ENCODE measurements at regions not wholly inside any gene's neighbourhood (a gene's known extent, or its start where the extent isn't known, plus 50 kb on each side); places are given as distances from the start of the nearest gene placed in this dataset.
A peak's percentile ranks its signal among the peaks of the same experiment; 100 is the strongest.

GRCh38 chr6:167735084-167735950, 91.4 kb upstream of the AFDN start (continued):
- TF ChIP-seq MEIS1 (CRISPR knock-in tag; IDR thresholded peaks at IDR 0.05; ENCODE audit: borderline replicate concordance) (peak; percentile 87), ZNF501 (CRISPR knock-in tag; IDR thresholded peaks at IDR 0.05) (peak; percentile 87; the same call in 1 of the 2 replicates), ARID3A (IDR thresholded peaks at IDR 0.05; ENCODE audit: low read depth, low read length) (no peak), CENPT (CRISPR knock-in tag; IDR thresholded peaks at IDR 0.05; ENCODE audit: low read depth) (no peak), AHR (CRISPR knock-in tag; IDR thresholded peaks at IDR 0.05) (no peak), ATM (IDR thresholded peaks at IDR 0.05; ENCODE audit: borderline replicate concordance) (no peak), ZNF790 (CRISPR knock-in tag; IDR thresholded peaks at IDR 0.05; ENCODE audit: borderline replicate concordance) (peak; percentile 56; the same call in 1 of the 2 replicates), DRAP1 (CRISPR knock-in tag; IDR thresholded peaks at IDR 0.05) (no peak), CREM (IDR thresholded peaks at IDR 0.05) (peak; percentile 85), CREM (CRISPR knock-in tag; IDR thresholded peaks at IDR 0.05) (no peak), DNMT1 (CRISPR knock-in tag; IDR thresholded peaks at IDR 0.05) (peak; percentile 24; the same call in 1 of the 2 replicates), ZNF512B (CRISPR knock-in tag; IDR thresholded peaks at IDR 0.05; ENCODE audit: borderline replicate concordance) (peak; percentile 54; the same call in 1 of the 2 replicates), ZNF772 (CRISPR knock-in tag; IDR thresholded peaks at IDR 0.05) (peak; percentile 49; the same call in 1 of the 2 replicates), KMT2B (CRISPR knock-in tag; IDR thresholded peaks at IDR 0.05) (no peak), CHD4 (IDR thresholded peaks at IDR 0.05; ENCODE audit: borderline replicate concordance, low read length) (peak; percentile 70), ZNF143 (CRISPR knock-in tag; IDR thresholded peaks at IDR 0.05) (no peak), ZNF263 (CRISPR knock-in tag; IDR thresholded peaks at IDR 0.05) (no peak), ZC3H4 (CRISPR knock-in tag; IDR thresholded peaks at IDR 0.05; ENCODE audit: borderline replicate concordance) (no peak), IKZF1 (IDR thresholded peaks at IDR 0.05) (no peak), ZNF672 (CRISPR knock-in tag; IDR thresholded peaks at IDR 0.05) (0 out of 2 replicates have a peak, but pooled peaks have one; percentile 76), ARID2 (CRISPR knock-in tag; IDR thresholded peaks at IDR 0.05; ENCODE audit: borderline replicate concordance) (no peak), CTCF (CRISPR knock-in tag; IDR thresholded peaks at IDR 0.05) (no peak), ZNF451 (CRISPR knock-in tag; IDR thresholded peaks at IDR 0.05) (peak; percentile 37; the same call in 1 of the 2 replicates), ZNF83 (CRISPR knock-in tag; IDR thresholded peaks at IDR 0.05; ENCODE audit: borderline replicate concordance) (peak; percentile 80; the same call in 1 of the 2 replicates), SMYD3 (CRISPR knock-in tag; IDR thresholded peaks at IDR 0.05) (no peak)
